Upper lobe of left lung (tissue), 6 donors: ENCODE measurements at regions not wholly inside any gene's neighbourhood (a gene's known extent, or its start where the extent isn't known, plus 50 kb on each side); places are given as distances from the start of the nearest gene placed in this dataset.

Source experiments
- ATAC-seq, 2 donors: fragments of 200-7000 bp; cut with Tn5 transposase; one replicate each; pipeline ENCODE4 v1.9.1; 2022; ENCODE audit warnings: mild to moderate bottlenecking in 2 of 2, moderate library complexity in 2 of 2; ENCODE audit not compliant: low FRiP score in 2 of 2
- DNase-seq, 2 donors: peaks; one replicate each; pipeline ENCODE4 v3.0.0-alpha.2; 2019 to 2020
- H3K27ac ChIP-seq, 4 donors: fragments of 200-600 bp; sonication (generic); one replicate each; pipeline ENCODE4 v1.5.1; 2016 to 2019
- H3K27me3 ChIP-seq, 4 donors: fragments of 200-600 bp; sonication (generic); one replicate each; pipeline ENCODE4 v1.5.1; 2017 to 2019
- H3K36me3 ChIP-seq, 4 donors: fragments of 200-600 bp; sonication (generic); one replicate each; pipeline ENCODE4 v1.5.1; 2016 to 2019
- H3K4me1 ChIP-seq, 4 donors: fragments of 200-600 bp; sonication (generic); one replicate each; pipeline ENCODE4 v1.5.1; 2018 to 2019
- H3K4me3 ChIP-seq, 4 donors: fragments of 200-600 bp; sonication (generic); one replicate each; pipeline ENCODE4 v1.5.1; 2017 to 2019; ENCODE audit warnings: mild to moderate bottlenecking in 2 of 4, moderate library complexity in 1 of 4
- H3K9me3 ChIP-seq, 4 donors: fragments of 200-600 bp; sonication (generic); one replicate each; pipeline ENCODE4 v1.5.1; 2018 to 2019
- EP300 ChIP-seq, 4 donors: sonication (generic); formaldehyde crosslinking; IDR thresholded peaks; one replicate each; pipeline ENCODE4 v1.5.1; 2017; ENCODE audit warnings: antibody characterized with exemption in 4 of 4, control low read depth in 2 of 4
- POLR2A ChIP-seq, 4 donors: fragments of 450-650 bp; IDR thresholded peaks; one replicate each; pipeline ENCODE4 v1.5.1; 2016 to 2017; ENCODE audit warnings: antibody characterized with exemption in 4 of 4, mild to moderate bottlenecking in 2 of 4
- POLR2AphosphoS5 ChIP-seq, 2 donors: sonication (generic); formaldehyde crosslinking; IDR thresholded peaks; one replicate each; pipeline ENCODE4 v1.5.1; 2017; ENCODE audit warnings: antibody characterized with exemption in 2 of 2
- WGBS, 2 donors: methylation state at CpG; one replicate each; pipeline ENCODE4 v1.1.5; 2017 to 2018; 5-methylcytosine and 5-hydroxymethylcytosine counted together
- TF ChIP-seq, protein P1 (sequence below), 6 experiments: fragments of 450-650 bp in 4 of 6; fragments of 200-600 bp in 2 of 6; sonication (generic) in 2 of 6; IDR thresholded peaks; one replicate each; pipeline ENCODE4 v1.5.1; 2016 to 2019; ENCODE audit warnings: antibody characterized with exemption in 6 of 6
- donor health status: DM: no; HTN: no; CAD: no; lungs with moderate emphysema.
- donor health status: DM: no; HTN: yes; CAD: no; lungs with severe emphysema.

- Histone ChIP-seq H3K4me3 (no peak overlapping the region), H3K4me1 (no peaks in the 10 kb centered on the region), H3K27ac (no peak overlapping the region), H3K27me3 (no peaks in the 10 kb centered on the region), H3K9me3 (no peaks in the 10 kb centered on the region), H3K36me3 (no peaks in the 10 kb centered on the region)
- 85 to 87% methylated on average over 8 of the region's 8 CpGs for WGBS, 2 donors
- no peak for TF ChIP-seq POLR2A (IDR thresholded peaks at IDR 0.05)
- TF ChIP-seq EP300 (IDR thresholded peaks at IDR 0.05) = no peak
- TF ChIP-seq, protein P1, sequence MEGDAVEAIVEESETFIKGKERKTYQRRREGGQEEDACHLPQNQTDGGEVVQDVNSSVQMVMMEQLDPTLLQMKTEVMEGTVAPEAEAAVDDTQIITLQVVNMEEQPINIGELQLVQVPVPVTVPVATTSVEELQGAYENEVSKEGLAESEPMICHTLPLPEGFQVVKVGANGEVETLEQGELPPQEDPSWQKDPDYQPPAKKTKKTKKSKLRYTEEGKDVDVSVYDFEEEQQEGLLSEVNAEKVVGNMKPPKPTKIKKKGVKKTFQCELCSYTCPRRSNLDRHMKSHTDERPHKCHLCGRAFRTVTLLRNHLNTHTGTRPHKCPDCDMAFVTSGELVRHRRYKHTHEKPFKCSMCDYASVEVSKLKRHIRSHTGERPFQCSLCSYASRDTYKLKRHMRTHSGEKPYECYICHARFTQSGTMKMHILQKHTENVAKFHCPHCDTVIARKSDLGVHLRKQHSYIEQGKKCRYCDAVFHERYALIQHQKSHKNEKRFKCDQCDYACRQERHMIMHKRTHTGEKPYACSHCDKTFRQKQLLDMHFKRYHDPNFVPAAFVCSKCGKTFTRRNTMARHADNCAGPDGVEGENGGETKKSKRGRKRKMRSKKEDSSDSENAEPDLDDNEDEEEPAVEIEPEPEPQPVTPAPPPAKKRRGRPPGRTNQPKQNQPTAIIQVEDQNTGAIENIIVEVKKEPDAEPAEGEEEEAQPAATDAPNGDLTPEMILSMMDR (IDR thresholded peaks at IDR 0.05) = no peak
- no peak for TF ChIP-seq POLR2AphosphoS5 (IDR thresholded peaks at IDR 0.05)
- DNase-seq (no peak), ATAC-seq (no peak)
These were observed 782.3 kb downstream of the GALR1 start for GRCh38 chr18:78031991-78032390.

- DNase-seq (no peak), ATAC-seq (no peak)
- Histone ChIP-seq H3K9me3 (no peaks in the 10 kb centered on the region), H3K27me3 (no peaks in the 10 kb centered on the region), H3K36me3 (no peaks in the 10 kb centered on the region), H3K4me1 (no peaks in the 10 kb centered on the region), H3K4me3 (no peak overlapping the region), H3K27ac (no peak overlapping the region)
- TF ChIP-seq EP300 (IDR thresholded peaks at IDR 0.05) = no peak
- no peak for TF ChIP-seq POLR2A (IDR thresholded peaks at IDR 0.05)
- TF ChIP-seq, protein P1 (IDR thresholded peaks at IDR 0.05) = no peak
- TF ChIP-seq POLR2AphosphoS5 (IDR thresholded peaks at IDR 0.05) = no peak
- WGBS, 2 donors = 75 to 77% methylated on average over 6 of the region's 6 CpGs
These were observed 782.9 kb downstream of the GALR1 start for GRCh38 chr18:78032574-78032973.

DNA sequence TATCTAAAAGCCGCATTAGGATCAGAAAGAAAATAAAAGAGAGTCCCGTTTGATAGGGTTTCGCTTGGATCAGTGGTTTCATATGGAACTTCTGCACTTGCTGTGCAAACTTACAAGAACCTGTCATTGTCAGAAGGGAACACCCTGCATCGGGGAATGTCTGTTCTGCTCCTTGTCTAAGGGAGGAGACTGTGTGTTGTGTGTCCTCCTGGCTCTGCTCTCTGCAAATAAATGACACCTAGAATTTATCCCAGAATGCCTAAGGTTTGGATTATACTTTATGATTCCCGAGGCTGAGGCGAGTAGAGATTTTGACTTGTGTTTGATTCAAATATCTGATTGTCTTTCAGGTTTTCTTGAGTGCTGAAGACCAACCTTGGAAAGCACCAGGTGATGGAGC lies 785.1 kb downstream of the GALR1 start:
- TF ChIP-seq POLR2A (IDR thresholded peaks at IDR 0.05) (no peak), EP300 (IDR thresholded peaks at IDR 0.05) (no peak), POLR2AphosphoS5 (IDR thresholded peaks at IDR 0.05) (no peak)
- TF ChIP-seq, protein P1 (IDR thresholded peaks at IDR 0.05) = no peak
- no peaks in the 10 kb centered on the region for H3K27me3 ChIP-seq
- no peak overlapping the region for H3K27ac ChIP-seq
- WGBS, 2 donors = 84 to 91% methylated on average over 6 of the region's 6 CpGs
- H3K9me3 ChIP-seq = peaks cover 0 to 1% (median 0%) of the 10 kb centered on the region in 4 donors
- H3K36me3 ChIP-seq = no peaks in the 10 kb centered on the region
- ATAC-seq = no peak
- no peak overlapping the region for H3K4me3 ChIP-seq
- H3K4me1 ChIP-seq = no peaks in the 10 kb centered on the region
- DNase-seq = no peak

DNA sequence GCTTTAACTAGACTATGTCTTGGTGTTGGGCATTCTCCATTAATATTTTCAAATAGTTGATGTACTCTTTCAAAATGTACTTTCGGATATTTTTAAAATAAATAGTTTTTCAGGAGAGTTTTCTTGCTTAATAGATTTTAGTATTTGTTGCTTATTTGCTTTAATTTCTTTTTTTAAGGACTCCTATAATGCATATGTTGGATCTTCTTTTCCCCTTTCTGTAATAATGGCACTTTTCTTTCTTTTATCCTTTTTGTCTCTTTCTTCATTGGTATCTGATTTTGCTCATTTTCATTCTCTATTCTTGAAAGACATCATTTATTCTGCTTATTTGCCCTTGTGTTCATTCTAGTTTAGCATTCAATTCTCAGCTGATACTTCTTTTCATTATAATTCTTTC lies 791.6 kb downstream of the GALR1 start:
- ATAC-seq (no peak), DNase-seq (no peak)
- TF ChIP-seq POLR2A (IDR thresholded peaks at IDR 0.05) = no peak
- no peak for TF ChIP-seq POLR2AphosphoS5 (IDR thresholded peaks at IDR 0.05)
- TF ChIP-seq EP300 (IDR thresholded peaks at IDR 0.05) = no peak
- 74 to 89% methylated on average over 1 of the region's 1 CpG for WGBS, 2 donors
- H3K36me3 ChIP-seq = no peaks in the 10 kb centered on the region
- H3K4me3 ChIP-seq = no peak overlapping the region
- no peaks in the 10 kb centered on the region for H3K4me1 ChIP-seq
- H3K9me3 ChIP-seq = peaks cover 0 to 30% (median 11%) of the 10 kb centered on the region in 4 donors
- no peak overlapping the region for H3K27ac ChIP-seq
- no peaks in the 10 kb centered on the region for H3K27me3 ChIP-seq

DNA sequence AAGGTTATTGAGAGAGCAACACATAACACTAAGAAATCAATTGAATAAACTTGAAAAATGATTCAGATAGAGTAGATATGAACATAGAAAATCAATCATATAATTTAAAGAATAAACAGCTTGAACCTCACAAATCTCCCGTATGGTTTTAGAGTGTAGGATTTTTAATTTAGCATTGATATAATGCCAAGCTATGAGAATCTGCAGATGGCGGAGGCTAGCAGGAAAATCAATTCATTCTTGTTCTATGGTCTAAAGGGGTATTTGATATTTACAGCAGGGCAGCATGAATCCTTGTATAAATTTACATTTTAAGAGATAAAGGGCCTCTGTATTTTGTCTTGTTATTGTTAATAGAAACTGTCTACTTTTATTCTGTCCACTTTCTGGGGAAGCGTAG lies 797.0 kb downstream of the GALR1 start:
- Histone ChIP-seq H3K9me3 (peaks cover 0 to 10% (median 5%) of the 10 kb centered on the region in 4 donors), H3K36me3 (no peaks in the 10 kb centered on the region), H3K4me1 (no peaks in the 10 kb centered on the region), H3K27ac (no peak overlapping the region), H3K4me3 (no peak overlapping the region), H3K27me3 (no peaks in the 10 kb centered on the region)
- no peak for ATAC-seq
- no peak for DNase-seq
- 89 to 91% methylated on average over 3 of the region's 3 CpGs for WGBS, 2 donors
- TF ChIP-seq EP300 (IDR thresholded peaks at IDR 0.05) (no peak), POLR2A (IDR thresholded peaks at IDR 0.05) (no peak), POLR2AphosphoS5 (IDR thresholded peaks at IDR 0.05) (no peak)
- TF ChIP-seq, protein P1 (IDR thresholded peaks at IDR 0.05) = no peak
